SU-DHL-6 (cell line): ENCODE measurements at regions not wholly inside any gene's neighbourhood (a gene's known extent, or its start where the extent isn't known, plus 50 kb on each side); places are given as distances from the start of the nearest gene placed in this dataset.

Experiments
- EZH2phosphoT487 ChIP-seq: fragments of 200-600 bp; sonication (generic), shearing (Covaris generic); conservative IDR thresholded peaks from 2 replicates; pipeline ENCODE4 v1.6.1; 2018; ENCODE audit warnings: mild to moderate bottlenecking, antibody characterized with exemption, low read length, moderate library complexity, mixed read lengths
- TF ChIP-seq, protein P1 (sequence below): fragments of 200-600 bp; sonication (generic); IDR thresholded peaks from one replicate; pipeline ENCODE4 v1.5.1; 2017; ENCODE audit warnings: antibody characterized with exemption, mild to moderate bottlenecking, low read length, moderate library complexity; ENCODE audit not compliant: insufficient read depth, poor library complexity, severe bottlenecking

DNA sequence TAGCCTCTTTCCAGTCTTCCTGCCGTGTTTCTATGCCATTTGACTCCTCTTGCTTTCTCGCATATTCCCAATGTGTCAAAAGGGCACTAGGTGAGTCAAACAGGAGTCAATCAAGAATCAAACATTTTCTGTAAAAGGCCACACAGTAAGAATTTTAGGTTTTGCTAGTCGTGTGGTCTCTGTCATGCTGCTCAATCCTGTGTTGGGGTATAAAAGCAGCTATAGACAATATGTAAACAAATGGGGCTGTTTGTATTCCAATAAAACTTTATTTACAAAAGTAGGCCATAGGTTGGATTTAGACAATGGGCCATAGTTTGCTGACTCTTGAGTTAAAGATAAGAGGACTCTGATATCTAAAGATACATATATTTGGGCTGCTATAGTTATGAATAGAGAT, 235.4 kb upstream of the BTBD3 start:
- TF ChIP-seq, protein P1, sequence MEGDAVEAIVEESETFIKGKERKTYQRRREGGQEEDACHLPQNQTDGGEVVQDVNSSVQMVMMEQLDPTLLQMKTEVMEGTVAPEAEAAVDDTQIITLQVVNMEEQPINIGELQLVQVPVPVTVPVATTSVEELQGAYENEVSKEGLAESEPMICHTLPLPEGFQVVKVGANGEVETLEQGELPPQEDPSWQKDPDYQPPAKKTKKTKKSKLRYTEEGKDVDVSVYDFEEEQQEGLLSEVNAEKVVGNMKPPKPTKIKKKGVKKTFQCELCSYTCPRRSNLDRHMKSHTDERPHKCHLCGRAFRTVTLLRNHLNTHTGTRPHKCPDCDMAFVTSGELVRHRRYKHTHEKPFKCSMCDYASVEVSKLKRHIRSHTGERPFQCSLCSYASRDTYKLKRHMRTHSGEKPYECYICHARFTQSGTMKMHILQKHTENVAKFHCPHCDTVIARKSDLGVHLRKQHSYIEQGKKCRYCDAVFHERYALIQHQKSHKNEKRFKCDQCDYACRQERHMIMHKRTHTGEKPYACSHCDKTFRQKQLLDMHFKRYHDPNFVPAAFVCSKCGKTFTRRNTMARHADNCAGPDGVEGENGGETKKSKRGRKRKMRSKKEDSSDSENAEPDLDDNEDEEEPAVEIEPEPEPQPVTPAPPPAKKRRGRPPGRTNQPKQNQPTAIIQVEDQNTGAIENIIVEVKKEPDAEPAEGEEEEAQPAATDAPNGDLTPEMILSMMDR: no peak
- no peak for TF ChIP-seq EZH2phosphoT487
